Liver (tissue), 3 donors: ENCODE measurements at regions not wholly inside any gene's neighbourhood (a gene's known extent, or its start where the extent isn't known, plus 50 kb on each side); places are given as distances from the start of the nearest gene placed in this dataset.

Experiments used
- ATF3 ChIP-seq: IDR thresholded peaks from 2 replicates; pipeline ENCODE4 v1.6.1; 2016; ENCODE audit warnings: antibody characterized with exemption
- EGR1 ChIP-seq, 2 donors: IDR thresholded peaks; 2 replicates each; pipeline ENCODE4 v1.6.1; 2016 to 2018; ENCODE audit warnings: antibody characterized with exemption in 2 of 2, low read depth in 2 of 2
- GABPA ChIP-seq, 2 donors: IDR thresholded peaks in 1 of 2; conservative IDR thresholded peaks in 1 of 2; 2 replicates each; pipeline ENCODE4 v1.6.1; 2016; ENCODE audit warnings: antibody characterized with exemption in 2 of 2, mild to moderate bottlenecking in 1 of 2, moderate library complexity in 1 of 2
- HNF4A ChIP-seq, 2 donors: conservative IDR thresholded peaks; 2 replicates each; pipeline ENCODE4 v1.6.1; 2016; ENCODE audit warnings: antibody characterized with exemption in 2 of 2, mild to moderate bottlenecking in 2 of 2
- HNF4G ChIP-seq: IDR thresholded peaks from 2 replicates; pipeline ENCODE4 v1.6.1; 2016; ENCODE audit warnings: antibody characterized with exemption
- JUND ChIP-seq, 2 donors: IDR thresholded peaks; 2 replicates each; pipeline ENCODE4 v1.6.1; 2016; ENCODE audit warnings: antibody characterized with exemption in 2 of 2
- RAD21 ChIP-seq, 2 donors: IDR thresholded peaks; 2 replicates each; pipeline ENCODE4 v1.6.1; 2016; ENCODE audit warnings: antibody characterized with exemption in 2 of 2, mild to moderate bottlenecking in 2 of 2
- SP1 ChIP-seq: IDR thresholded peaks from 2 replicates; pipeline ENCODE4 v1.6.1; 2018; ENCODE audit warnings: antibody characterized with exemption, mild to moderate bottlenecking
- YY1 ChIP-seq: IDR thresholded peaks from 2 replicates; pipeline ENCODE4 v1.6.1; 2016; ENCODE audit warnings: antibody characterized with exemption, mild to moderate bottlenecking
- TF ChIP-seq, protein P1 (sequence below): fragments of 150-350 bp; IDR thresholded peaks from 2 replicates; pipeline ENCODE4 v1.5.1; 2017; ENCODE audit warnings: improper control_type of control experiment, low read depth, low read length; ENCODE audit not compliant: missing input control
- TF ChIP-seq, protein P2 (sequence below): IDR thresholded peaks from 2 replicates; pipeline ENCODE4 v1.6.1; 2016; ENCODE audit warnings: antibody characterized with exemption
- TF ChIP-seq, protein P3 (sequence below): IDR thresholded peaks from 2 replicates; pipeline ENCODE4 v1.6.1; 2016; ENCODE audit warnings: antibody characterized with exemption, mild to moderate bottlenecking
- TF ChIP-seq, protein P4 (sequence below): IDR thresholded peaks from 2 replicates; pipeline ENCODE4 v1.6.1; 2016; ENCODE audit warnings: antibody characterized with exemption
- donor health status: healthy.
- donor health status: healthy.

- TF ChIP-seq, protein P1, sequence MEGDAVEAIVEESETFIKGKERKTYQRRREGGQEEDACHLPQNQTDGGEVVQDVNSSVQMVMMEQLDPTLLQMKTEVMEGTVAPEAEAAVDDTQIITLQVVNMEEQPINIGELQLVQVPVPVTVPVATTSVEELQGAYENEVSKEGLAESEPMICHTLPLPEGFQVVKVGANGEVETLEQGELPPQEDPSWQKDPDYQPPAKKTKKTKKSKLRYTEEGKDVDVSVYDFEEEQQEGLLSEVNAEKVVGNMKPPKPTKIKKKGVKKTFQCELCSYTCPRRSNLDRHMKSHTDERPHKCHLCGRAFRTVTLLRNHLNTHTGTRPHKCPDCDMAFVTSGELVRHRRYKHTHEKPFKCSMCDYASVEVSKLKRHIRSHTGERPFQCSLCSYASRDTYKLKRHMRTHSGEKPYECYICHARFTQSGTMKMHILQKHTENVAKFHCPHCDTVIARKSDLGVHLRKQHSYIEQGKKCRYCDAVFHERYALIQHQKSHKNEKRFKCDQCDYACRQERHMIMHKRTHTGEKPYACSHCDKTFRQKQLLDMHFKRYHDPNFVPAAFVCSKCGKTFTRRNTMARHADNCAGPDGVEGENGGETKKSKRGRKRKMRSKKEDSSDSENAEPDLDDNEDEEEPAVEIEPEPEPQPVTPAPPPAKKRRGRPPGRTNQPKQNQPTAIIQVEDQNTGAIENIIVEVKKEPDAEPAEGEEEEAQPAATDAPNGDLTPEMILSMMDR = no peak
- no peak for TF ChIP-seq RAD21 (IDR thresholded peaks at IDR 0.05)
- TF ChIP-seq JUND (IDR thresholded peaks at IDR 0.05) = no peak
- TF ChIP-seq HNF4G = no peak
- TF ChIP-seq ATF3 = no peak
- TF ChIP-seq, protein P2, sequence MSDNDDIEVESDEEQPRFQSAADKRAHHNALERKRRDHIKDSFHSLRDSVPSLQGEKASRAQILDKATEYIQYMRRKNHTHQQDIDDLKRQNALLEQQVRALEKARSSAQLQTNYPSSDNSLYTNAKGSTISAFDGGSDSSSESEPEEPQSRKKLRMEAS = no peak
- no peak for TF ChIP-seq SP1
- TF ChIP-seq GABPA (IDR thresholded peaks at IDR 0.05 in 1 of 2, conservative IDR thresholded peaks at IDR 0.05 in 1 of 2) = no peak
- TF ChIP-seq EGR1 (IDR thresholded peaks at IDR 0.05; ENCODE audit: low read depth in 2 of 2) = no peak
- TF ChIP-seq, protein P3, sequence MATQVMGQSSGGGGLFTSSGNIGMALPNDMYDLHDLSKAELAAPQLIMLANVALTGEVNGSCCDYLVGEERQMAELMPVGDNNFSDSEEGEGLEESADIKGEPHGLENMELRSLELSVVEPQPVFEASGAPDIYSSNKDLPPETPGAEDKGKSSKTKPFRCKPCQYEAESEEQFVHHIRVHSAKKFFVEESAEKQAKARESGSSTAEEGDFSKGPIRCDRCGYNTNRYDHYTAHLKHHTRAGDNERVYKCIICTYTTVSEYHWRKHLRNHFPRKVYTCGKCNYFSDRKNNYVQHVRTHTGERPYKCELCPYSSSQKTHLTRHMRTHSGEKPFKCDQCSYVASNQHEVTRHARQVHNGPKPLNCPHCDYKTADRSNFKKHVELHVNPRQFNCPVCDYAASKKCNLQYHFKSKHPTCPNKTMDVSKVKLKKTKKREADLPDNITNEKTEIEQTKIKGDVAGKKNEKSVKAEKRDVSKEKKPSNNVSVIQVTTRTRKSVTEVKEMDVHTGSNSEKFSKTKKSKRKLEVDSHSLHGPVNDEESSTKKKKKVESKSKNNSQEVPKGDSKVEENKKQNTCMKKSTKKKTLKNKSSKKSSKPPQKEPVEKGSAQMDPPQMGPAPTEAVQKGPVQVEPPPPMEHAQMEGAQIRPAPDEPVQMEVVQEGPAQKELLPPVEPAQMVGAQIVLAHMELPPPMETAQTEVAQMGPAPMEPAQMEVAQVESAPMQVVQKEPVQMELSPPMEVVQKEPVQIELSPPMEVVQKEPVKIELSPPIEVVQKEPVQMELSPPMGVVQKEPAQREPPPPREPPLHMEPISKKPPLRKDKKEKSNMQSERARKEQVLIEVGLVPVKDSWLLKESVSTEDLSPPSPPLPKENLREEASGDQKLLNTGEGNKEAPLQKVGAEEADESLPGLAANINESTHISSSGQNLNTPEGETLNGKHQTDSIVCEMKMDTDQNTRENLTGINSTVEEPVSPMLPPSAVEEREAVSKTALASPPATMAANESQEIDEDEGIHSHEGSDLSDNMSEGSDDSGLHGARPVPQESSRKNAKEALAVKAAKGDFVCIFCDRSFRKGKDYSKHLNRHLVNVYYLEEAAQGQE = no peak
- no peak for TF ChIP-seq YY1
- no peak for TF ChIP-seq HNF4A (conservative IDR thresholded peaks at IDR 0.05)
- TF ChIP-seq, protein P4, sequence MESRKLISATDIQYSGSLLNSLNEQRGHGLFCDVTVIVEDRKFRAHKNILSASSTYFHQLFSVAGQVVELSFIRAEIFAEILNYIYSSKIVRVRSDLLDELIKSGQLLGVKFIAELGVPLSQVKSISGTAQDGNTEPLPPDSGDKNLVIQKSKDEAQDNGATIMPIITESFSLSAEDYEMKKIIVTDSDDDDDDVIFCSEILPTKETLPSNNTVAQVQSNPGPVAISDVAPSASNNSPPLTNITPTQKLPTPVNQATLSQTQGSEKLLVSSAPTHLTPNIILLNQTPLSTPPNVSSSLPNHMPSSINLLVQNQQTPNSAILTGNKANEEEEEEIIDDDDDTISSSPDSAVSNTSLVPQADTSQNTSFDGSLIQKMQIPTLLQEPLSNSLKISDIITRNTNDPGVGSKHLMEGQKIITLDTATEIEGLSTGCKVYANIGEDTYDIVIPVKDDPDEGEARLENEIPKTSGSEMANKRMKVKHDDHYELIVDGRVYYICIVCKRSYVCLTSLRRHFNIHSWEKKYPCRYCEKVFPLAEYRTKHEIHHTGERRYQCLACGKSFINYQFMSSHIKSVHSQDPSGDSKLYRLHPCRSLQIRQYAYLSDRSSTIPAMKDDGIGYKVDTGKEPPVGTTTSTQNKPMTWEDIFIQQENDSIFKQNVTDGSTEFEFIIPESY = no peak
Measured at GRCh38 chr20:19929481-19930145, 87.5 kb upstream of the NAA20 start.
